D341Med (cell line): ENCODE measurements at regions not wholly inside any gene's neighbourhood (a gene's known extent, or its start where the extent isn't known, plus 50 kb on each side); places are given as distances from the start of the nearest gene placed in this dataset.
"Not testable (repeated sequence)": the region's sequence is repeated elsewhere in the genome, so short reads cannot be mapped to it uniquely, and the experiment has no call there.

Experiments
- DNase-seq: peaks from one replicate; pipeline ENCODE4 v3.0.0; 2012; ENCODE audit warnings: low spot score

GRCh38 chr3:106120356-106120755 is 251.5 kb upstream of the CBLB start:
- no peak for DNase-seq

DNA sequence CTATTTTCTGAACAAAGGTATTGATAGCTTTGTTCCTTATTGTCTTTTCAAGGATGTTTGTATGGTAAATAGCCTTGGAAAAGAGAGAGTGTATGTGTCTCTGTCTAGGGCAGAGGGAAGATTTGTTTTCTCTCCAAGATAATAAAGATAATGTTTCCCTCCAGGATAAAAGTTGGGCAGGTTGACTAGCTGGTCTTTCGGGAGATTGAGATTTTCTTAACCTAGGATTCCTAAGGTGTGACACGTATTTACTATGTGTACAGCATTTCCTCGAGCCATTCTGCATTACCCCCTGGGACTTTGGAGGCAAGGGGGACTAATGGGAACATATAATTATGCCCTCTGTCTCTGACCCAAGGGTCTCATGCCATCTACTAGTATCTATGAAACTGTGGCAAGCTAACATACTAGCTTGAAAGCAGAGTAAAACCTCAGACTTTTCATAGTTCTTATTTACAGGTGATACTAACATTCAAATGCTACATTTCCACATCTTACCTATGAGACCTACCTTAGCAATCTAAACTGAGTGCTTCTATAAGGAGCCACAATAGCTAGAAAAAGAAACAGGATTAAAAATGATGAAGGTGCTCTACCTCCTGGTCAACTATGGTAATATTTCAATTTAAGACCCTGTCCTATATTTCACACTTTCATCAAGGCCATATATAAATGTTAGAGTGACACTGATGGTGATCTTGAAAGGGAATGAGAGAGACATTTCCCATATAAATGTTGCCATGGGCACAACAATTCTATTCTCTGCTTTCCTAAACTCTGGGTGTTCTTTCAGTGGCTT is 252.9 kb upstream of the CBLB start:
- DNase-seq: no peak

- DNase-seq: no peak
Measured at GRCh38 chr3:106124818-106125217, 256.0 kb upstream of the CBLB start.

- DNase-seq: no peak
Measured at GRCh38 chr3:106125321-106125720, 256.5 kb upstream of the CBLB start.

GRCh38 chr3:106126067-106126845 is 257.4 kb upstream of the CBLB start:
- no peak for DNase-seq

DNA sequence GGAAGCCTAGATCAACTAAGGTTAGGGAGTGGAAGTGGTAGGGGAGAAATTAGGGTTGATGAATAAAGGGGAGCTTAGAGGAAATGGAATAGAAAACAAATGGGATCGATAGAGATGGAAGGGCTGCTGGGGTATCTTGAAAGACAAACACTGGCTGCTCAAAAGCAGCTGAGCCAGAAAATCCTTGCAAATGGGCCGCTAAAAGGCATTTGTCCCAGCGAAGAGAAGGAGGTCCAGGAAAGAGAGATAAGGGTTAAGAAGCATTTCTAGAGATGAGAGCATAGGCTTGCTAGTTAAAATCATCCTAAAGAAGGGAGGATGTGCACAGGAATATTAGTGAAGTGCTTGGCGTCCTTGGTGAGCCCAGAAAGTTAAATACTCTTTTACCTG is 258.0 kb upstream of the CBLB start:
- DNase-seq: no peak

GRCh38 chr3:106129939-106130338 is 261.1 kb upstream of the CBLB start:
- DNase-seq: no peak

DNA sequence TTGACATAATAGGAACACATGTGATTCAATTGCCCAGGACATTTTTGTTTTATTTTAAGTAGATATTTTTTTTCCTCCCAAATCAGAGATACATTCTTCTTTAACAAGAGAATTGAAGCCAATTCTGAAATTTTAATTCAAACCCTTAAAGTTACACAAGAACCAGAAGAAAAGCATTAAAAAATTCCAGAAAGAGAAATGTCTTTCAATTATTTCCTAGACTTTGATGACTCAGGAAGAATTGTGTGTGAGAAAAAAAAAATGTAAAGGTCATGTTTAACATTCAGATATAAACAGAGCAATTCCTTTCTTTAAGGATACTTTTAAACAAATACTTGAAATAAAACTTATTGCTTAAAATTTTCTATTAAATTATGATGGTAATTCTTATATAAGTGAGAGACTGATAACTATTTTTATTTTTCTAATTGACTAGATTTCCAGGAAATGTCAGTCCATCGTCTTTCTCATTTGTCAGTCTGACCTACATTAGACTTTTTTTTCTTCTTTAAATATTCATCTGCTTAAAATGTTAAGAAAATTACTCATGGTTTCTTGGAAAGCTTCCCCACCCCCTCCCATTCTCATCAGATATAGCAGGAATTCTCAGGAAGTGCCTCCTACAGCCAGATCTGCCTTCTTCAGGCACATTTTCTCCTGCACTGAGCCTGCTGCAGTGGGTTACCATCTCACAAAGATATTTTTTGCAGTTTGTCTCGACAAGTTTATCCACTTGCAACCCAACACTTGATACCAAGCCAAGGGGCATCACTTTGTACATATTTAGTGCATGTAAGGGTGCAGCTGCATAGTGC is 261.8 kb upstream of the CBLB start:
- DNase-seq: no peak

- DNase-seq: no peak
Measured at GRCh38 chr3:106135451-106136160, 266.8 kb upstream of the CBLB start.

GRCh38 chr3:106139826-106140225 is 271.0 kb upstream of the CBLB start:
- DNase-seq: no peak

GRCh38 chr3:106140431-106140830 is 271.6 kb upstream of the CBLB start:
- no peak for DNase-seq

DNA sequence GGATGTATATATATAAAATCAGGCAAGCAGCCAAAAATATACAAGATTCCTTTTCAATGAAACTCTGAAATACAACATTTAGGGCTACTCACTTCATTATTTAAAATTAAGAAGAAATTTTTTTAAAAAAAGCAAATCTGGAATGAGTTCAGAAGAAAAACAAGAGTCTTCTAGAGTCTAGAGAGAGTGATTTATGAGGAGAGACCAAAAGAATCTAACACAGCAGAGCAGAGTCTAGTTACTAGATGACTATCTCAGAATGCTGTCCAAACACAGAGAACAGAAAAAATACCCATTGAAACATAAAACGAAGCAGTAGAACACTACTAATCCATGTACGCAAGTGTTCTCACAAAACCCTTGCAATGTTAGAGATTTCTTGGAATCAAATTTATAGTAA is 275.2 kb upstream of the CBLB start:
- DNase-seq: no peak

DNA sequence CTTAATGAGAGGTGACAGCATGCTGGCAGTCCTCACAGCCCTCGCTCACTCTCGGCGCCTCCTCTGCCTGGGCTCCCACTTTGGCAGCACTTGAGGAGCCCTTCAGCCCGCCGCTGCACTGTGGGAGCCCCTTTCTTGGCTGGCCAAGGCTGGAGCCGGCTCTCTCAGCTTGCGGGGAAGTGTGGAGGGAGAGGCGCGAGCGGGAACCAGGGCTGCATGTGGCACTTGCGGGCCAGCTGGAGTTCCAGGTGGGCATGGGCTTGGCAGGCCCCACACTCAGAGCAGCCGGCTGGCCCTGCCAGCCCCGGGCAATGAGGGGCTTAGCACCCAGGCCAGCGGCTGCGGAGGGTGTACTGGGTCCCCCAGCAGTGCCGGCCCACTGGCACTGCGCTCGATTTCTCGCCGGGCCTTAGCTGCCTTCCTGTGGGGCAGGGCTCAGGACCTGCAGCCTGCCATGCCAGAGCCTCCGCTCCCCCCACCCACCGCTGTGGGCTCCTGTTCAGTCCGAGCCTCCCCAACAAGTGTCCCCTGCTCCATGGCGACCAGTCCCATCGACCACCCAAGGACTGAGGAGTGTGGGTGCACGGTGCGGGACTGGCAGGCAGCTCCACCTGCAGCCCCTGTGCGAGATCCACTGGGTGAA is 279.7 kb upstream of the CBLB start:
- not testable (repeated sequence) for DNase-seq

GRCh38 chr3:106157411-106157810 is 288.6 kb upstream of the CBLB start:
- DNase-seq: no peak

GRCh38 chr3:106160396-106160795 is 291.6 kb upstream of the CBLB start:
- no peak for DNase-seq

- no peak for DNase-seq
Measured at GRCh38 chr3:106161246-106161645, 292.4 kb upstream of the CBLB start.

DNA sequence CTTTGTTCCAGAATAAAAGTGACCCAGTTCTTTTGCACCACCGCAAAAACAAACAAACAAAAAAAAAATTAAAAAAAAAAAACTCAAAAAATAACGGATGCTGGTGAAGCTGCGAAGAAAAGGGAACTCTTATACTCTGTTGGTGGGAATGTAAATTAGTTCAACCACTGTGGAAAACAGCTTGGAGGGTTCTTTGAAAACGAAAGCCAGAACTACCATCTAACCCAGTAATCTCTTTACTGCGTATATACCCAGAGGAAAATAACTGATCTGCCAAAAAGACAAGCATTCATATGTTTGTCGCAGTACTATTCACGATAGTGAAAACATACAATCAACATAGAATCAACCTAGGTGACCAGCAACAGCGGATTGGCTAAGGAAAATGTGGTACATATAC is 298.9 kb upstream of the CBLB start:
- DNase-seq: no peak

GRCh38 chr3:106168962-106169750 is 300.3 kb upstream of the CBLB start:
- no peak for DNase-seq

- no peak for DNase-seq
Measured at GRCh38 chr3:106170636-106171035, 301.8 kb upstream of the CBLB start.

DNA sequence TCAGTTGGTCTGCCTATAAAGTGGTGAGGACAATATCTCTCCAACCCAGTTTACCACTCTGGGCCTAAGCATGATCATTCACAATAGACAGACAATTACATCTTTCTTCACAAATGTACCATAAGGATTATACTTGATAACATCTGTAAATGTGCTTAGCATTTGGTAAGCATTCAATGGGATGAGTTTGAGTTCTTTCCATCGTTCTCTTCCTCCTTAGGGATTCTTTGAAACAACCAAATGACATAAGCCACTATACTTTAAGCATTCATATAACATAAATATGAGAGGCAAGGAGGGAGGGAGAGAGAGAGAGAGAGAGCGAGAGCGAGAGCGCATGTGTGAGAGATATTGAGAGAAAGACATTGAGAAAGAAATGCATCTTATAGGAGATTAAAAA is 303.3 kb upstream of the CBLB start:
- no peak for DNase-seq

- DNase-seq: no peak
Measured at GRCh38 chr3:106172780-106173179, 304.0 kb upstream of the CBLB start.
